ENCODE measurements at regions not wholly inside any gene's neighbourhood (a gene's known extent, or its start where the extent isn't known, plus 50 kb on each side); places are given as distances from the start of the nearest gene placed in this dataset.

DNA sequence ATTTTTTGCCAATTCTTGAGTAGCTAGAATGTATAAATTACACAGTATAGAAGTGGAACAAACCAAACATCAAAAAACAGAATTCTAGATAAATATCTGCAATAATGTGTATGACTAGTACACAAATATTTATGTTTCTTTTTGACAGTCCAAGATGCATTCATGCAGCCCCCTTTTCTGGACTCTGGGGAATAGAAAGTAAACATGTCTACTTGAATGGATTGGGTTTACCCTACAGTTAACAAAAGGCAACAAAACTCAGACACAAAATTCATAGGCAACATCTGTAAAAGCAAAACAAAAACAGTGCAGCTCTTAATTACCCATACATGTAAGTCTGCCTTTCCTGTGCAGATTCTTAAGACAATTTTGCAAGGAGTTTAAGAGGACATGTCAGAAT lies 419.4 kb upstream of the DACH1 start:
- TF ChIP-seq, protein P1, sequence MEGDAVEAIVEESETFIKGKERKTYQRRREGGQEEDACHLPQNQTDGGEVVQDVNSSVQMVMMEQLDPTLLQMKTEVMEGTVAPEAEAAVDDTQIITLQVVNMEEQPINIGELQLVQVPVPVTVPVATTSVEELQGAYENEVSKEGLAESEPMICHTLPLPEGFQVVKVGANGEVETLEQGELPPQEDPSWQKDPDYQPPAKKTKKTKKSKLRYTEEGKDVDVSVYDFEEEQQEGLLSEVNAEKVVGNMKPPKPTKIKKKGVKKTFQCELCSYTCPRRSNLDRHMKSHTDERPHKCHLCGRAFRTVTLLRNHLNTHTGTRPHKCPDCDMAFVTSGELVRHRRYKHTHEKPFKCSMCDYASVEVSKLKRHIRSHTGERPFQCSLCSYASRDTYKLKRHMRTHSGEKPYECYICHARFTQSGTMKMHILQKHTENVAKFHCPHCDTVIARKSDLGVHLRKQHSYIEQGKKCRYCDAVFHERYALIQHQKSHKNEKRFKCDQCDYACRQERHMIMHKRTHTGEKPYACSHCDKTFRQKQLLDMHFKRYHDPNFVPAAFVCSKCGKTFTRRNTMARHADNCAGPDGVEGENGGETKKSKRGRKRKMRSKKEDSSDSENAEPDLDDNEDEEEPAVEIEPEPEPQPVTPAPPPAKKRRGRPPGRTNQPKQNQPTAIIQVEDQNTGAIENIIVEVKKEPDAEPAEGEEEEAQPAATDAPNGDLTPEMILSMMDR (IDR thresholded peaks at IDR 0.05) = no peak
- TF ChIP-seq POLR2A (IDR thresholded peaks at IDR 0.05) = no peak
- no peak for TF ChIP-seq POLR2AphosphoS5 (IDR thresholded peaks at IDR 0.05)
